Upper lobe of left lung (tissue), 4 donors: ENCODE measurements at regions not wholly inside any gene's neighbourhood (a gene's known extent, or its start where the extent isn't known, plus 50 kb on each side); places are given as distances from the start of the nearest gene placed in this dataset.

Experiments used
- EP300 ChIP-seq, 4 donors: sonication (generic); formaldehyde crosslinking; IDR thresholded peaks; one replicate each; pipeline ENCODE4 v1.5.1; 2017; ENCODE audit warnings: antibody characterized with exemption in 4 of 4, control low read depth in 2 of 4
- POLR2A ChIP-seq, 4 donors: fragments of 450-650 bp; IDR thresholded peaks; one replicate each; pipeline ENCODE4 v1.5.1; 2016 to 2017; ENCODE audit warnings: antibody characterized with exemption in 4 of 4, mild to moderate bottlenecking in 2 of 4
- POLR2AphosphoS5 ChIP-seq, 2 donors: sonication (generic); formaldehyde crosslinking; IDR thresholded peaks; one replicate each; pipeline ENCODE4 v1.5.1; 2017; ENCODE audit warnings: antibody characterized with exemption in 2 of 2
- TF ChIP-seq, protein P1 (sequence below), 6 experiments: fragments of 450-650 bp in 4 of 6; fragments of 200-600 bp in 2 of 6; sonication (generic) in 2 of 6; IDR thresholded peaks; one replicate each; pipeline ENCODE4 v1.5.1; 2016 to 2019; ENCODE audit warnings: antibody characterized with exemption in 6 of 6

DNA sequence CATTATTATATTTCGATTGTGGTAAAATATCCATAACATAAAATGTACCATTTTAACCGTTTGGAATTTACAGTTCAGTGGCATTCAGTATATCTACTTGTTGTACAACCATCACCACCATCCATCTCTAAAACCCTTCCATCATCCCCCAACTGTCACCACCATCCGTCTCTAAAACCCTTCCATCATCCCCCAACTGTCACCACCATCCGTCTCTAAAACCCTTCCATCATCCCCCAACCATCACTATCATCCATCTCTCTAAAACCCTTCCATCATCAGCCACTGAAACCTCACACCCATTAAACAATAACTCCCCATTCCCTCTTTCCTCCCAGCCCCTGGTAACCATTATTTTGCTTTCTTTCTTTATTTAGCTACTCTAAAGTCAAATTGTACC, 144.2 kb upstream of the EEA1 start:
- TF ChIP-seq POLR2A (IDR thresholded peaks at IDR 0.05) (no peak), POLR2AphosphoS5 (IDR thresholded peaks at IDR 0.05) (no peak), EP300 (IDR thresholded peaks at IDR 0.05) (no peak)
- TF ChIP-seq, protein P1, sequence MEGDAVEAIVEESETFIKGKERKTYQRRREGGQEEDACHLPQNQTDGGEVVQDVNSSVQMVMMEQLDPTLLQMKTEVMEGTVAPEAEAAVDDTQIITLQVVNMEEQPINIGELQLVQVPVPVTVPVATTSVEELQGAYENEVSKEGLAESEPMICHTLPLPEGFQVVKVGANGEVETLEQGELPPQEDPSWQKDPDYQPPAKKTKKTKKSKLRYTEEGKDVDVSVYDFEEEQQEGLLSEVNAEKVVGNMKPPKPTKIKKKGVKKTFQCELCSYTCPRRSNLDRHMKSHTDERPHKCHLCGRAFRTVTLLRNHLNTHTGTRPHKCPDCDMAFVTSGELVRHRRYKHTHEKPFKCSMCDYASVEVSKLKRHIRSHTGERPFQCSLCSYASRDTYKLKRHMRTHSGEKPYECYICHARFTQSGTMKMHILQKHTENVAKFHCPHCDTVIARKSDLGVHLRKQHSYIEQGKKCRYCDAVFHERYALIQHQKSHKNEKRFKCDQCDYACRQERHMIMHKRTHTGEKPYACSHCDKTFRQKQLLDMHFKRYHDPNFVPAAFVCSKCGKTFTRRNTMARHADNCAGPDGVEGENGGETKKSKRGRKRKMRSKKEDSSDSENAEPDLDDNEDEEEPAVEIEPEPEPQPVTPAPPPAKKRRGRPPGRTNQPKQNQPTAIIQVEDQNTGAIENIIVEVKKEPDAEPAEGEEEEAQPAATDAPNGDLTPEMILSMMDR (IDR thresholded peaks at IDR 0.05), result no peak
